ENCODE measurements at regions not wholly inside any gene's neighbourhood (a gene's known extent, or its start where the extent isn't known, plus 50 kb on each side); places are given as distances from the start of the nearest gene placed in this dataset.

DNA sequence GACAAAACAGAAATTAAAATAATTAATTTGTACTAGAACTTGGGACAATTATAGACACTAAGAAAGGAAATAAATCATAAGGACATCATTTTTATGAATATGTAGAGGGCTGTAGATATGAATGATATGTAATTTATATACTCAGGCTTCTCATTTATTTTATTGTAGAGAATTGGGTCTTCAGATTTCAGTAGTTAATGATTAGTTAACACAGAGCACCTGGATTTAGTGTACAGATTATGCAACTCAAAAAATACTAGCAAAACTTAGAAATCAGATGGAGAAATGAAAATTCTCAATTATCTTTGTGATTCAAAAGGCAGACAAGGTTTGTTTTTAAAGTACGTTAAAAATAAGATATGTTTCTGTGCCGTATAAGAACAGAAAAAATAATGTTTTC, 1311.7 kb upstream of the SLC39A10 start:
- TF ChIP-seq SP1 (IDR thresholded peaks at IDR 0.05; ENCODE audit: low read depth, low read length) (no peak), EZH2 (IDR thresholded peaks at IDR 0.05; ENCODE audit: borderline replicate concordance, control insufficient read depth, low read depth, low read length) (no peak), RAD51 (IDR thresholded peaks at IDR 0.05) (no peak), YY1 (IDR thresholded peaks at IDR 0.05; ENCODE audit: low read depth, low read length) (no peak), SPI1 (IDR thresholded peaks at IDR 0.05; ENCODE audit: borderline replicate concordance, insufficient read depth, low read depth, low read length) (no peak), CREB1 (IDR thresholded peaks at IDR 0.05; ENCODE audit: low read depth) (no peak), SRF (IDR thresholded peaks at IDR 0.05; ENCODE audit: low read depth in 2 of 2, low read length in 2 of 2) (no peak), DPF2 (IDR thresholded peaks at IDR 0.05) (no peak), SUZ12 (IDR thresholded peaks at IDR 0.05; ENCODE audit: unreplicated experiment) (no peak), NFIC (IDR thresholded peaks at IDR 0.05; ENCODE audit: low read depth, low read length) (no peak), ZSCAN29 (IDR thresholded peaks at IDR 0.05) (no peak)
- TF ChIP-seq, protein P1, sequence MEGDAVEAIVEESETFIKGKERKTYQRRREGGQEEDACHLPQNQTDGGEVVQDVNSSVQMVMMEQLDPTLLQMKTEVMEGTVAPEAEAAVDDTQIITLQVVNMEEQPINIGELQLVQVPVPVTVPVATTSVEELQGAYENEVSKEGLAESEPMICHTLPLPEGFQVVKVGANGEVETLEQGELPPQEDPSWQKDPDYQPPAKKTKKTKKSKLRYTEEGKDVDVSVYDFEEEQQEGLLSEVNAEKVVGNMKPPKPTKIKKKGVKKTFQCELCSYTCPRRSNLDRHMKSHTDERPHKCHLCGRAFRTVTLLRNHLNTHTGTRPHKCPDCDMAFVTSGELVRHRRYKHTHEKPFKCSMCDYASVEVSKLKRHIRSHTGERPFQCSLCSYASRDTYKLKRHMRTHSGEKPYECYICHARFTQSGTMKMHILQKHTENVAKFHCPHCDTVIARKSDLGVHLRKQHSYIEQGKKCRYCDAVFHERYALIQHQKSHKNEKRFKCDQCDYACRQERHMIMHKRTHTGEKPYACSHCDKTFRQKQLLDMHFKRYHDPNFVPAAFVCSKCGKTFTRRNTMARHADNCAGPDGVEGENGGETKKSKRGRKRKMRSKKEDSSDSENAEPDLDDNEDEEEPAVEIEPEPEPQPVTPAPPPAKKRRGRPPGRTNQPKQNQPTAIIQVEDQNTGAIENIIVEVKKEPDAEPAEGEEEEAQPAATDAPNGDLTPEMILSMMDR (IDR thresholded peaks at IDR 0.05 in 2 of 3, conservative IDR thresholded peaks at IDR 0.05 in 1 of 3; ENCODE audit: control insufficient read depth in 2 of 3, extremely low read depth in 1 of 3, insufficient read depth in 1 of 3, low read depth in 3 of 3, low read length in 3 of 3) = no peak
- TF ChIP-seq, protein P2, sequence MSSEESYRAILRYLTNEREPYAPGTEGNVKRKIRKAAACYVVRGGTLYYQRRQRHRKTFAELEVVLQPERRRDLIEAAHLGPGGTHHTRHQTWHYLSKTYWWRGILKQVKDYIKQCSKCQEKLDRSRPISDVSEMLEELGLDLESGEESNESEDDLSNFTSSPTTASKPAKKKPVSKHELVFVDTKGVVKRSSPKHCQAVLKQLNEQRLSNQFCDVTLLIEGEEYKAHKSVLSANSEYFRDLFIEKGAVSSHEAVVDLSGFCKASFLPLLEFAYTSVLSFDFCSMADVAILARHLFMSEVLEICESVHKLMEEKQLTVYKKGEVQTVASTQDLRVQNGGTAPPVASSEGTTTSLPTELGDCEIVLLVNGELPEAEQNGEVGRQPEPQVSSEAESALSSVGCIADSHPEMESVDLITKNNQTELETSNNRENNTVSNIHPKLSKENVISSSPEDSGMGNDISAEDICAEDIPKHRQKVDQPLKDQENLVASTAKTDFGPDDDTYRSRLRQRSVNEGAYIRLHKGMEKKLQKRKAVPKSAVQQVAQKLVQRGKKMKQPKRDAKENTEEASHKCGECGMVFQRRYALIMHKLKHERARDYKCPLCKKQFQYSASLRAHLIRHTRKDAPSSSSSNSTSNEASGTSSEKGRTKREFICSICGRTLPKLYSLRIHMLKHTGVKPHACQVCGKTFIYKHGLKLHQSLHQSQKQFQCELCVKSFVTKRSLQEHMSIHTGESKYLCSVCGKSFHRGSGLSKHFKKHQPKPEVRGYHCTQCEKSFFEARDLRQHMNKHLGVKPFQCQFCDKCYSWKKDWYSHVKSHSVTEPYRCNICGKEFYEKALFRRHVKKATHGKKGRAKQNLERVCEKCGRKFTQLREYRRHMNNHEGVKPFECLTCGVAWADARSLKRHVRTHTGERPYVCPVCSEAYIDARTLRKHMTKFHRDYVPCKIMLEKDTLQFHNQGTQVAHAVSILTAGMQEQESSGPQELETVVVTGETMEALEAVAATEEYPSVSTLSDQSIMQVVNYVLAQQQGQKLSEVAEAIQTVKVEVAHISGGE (CRISPR knock-in tag; IDR thresholded peaks at IDR 0.05) = no peak
- TF ChIP-seq, protein P3, sequence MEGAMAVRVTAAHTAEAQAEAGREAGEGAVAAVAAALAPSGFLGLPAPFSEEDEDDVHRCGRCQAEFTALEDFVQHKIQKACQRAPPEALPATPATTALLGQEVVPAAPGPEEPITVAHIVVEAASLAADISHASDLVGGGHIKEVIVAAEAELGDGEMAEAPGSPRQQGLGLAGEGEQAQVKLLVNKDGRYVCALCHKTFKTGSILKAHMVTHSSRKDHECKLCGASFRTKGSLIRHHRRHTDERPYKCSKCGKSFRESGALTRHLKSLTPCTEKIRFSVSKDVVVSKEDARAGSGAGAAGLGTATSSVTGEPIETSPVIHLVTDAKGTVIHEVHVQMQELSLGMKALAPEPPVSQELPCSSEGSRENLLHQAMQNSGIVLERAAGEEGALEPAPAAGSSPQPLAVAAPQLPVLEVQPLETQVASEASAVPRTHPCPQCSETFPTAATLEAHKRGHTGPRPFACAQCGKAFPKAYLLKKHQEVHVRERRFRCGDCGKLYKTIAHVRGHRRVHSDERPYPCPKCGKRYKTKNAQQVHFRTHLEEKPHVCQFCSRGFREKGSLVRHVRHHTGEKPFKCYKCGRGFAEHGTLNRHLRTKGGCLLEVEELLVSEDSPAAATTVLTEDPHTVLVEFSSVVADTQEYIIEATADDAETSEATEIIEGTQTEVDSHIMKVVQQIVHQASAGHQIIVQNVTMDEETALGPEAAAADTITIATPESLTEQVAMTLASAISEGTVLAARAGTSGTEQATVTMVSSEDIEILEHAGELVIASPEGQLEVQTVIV (IDR thresholded peaks at IDR 0.05; ENCODE audit: borderline replicate concordance, partially characterized antibody) = no peak

Data from GM12878 (cell line).